HG02938 (cell line): ENCODE measurements at regions not wholly inside any gene's neighbourhood (a gene's known extent, or its start where the extent isn't known, plus 50 kb on each side); places are given as distances from the start of the nearest gene placed in this dataset.

Experiments
- ATAC-seq: cut with Tn5 transposase; IDR thresholded peaks from one replicate; pipeline ENCODE4 v1.9.1; 2021; ENCODE audit warnings: mild to moderate bottlenecking, moderate library complexity; ENCODE audit not compliant: unreplicated experiment

DNA sequence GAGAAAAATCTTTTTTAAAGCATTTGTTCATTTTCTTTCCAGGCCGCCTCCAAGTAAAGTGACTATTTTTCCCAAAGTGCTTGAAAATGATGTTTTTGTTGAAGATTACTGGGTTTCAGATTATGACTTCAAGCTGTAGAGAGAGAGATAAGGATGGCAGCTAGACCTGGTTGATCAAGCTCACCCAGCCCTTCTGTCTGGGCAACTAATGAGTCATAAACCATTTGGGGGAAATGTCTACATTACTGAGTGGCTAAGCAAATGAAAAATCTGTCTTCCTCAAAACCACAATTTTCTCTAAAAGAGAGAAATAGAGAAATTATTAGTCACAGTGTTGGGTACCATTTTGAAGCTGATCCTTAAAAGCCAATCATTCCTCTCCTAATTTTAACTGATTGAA lies 355.4 kb upstream of the CPEB2 start:
- no peak for ATAC-seq

DNA sequence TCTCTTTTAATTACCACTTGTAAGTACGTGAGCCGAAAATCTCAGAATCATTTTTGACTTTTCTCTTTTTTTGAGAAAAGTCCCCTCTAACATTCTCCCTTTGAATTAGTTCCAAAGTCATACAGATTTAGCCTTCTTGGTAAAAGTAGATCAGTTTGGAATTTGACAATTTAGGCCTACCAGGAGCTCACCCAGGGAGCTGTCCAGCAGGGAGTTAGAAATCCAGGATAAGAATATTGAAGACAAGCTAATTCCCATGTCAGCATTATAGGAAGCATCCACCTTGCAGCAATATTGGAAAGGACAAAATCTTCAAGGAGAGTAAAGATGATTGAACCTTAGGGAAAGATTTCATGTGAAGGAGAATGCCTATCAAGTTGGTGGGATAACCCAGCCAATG lies 352.2 kb upstream of the CPEB2 start:
- no peak for ATAC-seq

DNA sequence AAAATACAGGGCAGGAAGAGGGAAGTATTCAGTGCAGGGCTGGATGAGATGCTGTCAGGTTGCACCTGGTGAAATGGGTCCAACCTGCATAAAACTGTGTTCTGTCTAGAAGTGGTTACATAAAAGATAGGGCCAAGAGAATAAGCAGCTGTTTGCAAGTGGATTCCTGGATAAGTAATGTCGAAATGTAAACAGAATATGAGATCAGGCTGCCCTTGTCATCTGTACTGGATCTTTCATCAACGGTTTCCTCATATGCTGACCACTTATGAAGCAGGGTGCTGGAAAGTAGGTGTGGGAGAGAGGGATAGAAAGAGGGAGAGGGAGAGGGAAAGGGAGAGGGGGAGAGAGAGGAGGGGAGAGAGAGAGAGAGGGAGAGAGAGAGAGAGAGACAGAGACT lies 349.8 kb upstream of the CPEB2 start:
- no peak for ATAC-seq

DNA sequence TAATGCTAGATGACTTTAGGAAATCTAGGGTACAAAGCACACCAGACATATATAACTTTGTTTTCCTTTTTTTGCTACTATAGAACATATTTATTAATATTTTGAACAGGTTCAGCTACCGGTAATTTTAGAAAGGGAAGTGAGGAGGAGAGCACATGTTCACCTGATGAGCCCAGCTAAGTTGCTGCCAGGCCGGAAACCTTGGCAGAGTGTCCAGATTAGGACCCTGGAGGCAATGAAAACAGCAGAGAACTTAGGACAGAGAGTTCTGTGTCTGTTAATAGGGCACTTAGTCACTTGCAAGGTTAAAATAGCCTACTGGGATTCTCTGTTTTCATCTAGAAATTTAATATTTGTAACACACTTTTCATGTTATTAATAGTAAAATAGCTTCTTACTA lies 348.9 kb upstream of the CPEB2 start:
- no peak for ATAC-seq

DNA sequence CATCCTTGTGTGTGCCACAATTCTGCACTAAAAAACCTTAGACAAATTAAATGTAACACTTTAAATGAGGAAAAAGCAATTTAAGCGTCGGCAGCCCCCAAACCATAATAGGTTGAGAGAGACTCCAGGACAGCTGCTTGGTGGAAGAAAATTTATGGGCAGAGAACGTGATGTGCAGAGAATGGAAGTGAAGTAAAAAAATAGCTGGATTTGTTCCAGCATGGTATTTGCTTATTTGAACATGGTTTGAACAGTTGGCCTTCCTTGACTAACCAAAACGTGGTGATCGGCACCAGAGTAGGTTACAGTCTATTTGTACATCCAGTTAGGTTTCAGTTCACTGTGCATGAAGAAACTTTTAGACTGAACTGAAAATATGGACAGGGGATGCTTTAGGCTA lies 343.0 kb upstream of the CPEB2 start:
- ATAC-seq, result no peak

DNA sequence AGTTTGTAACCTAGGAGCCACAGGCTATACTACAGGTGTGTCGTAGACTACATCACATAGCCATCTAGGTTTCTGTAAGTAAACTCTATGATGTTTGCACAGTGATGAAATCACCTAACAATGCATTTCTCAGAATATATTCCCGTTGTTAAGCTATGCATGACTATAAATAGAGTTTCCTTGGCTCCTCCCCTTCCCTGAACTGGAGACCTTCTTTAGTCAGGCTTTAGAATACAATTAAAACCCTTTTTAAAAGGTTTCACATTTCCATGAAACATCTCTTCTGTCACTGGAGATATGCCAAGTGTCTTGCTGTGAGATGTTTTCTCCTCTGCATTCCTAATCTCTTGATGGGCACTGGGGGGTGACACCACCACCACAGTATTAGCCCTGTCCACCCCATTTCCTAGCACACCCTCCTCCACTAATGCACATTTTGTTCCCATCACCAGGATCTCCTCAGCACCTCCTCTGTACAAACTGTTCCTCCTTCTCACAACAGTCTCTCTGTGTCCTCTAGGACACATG lies 334.6 kb upstream of the CPEB2 start:
- no peak for ATAC-seq

DNA sequence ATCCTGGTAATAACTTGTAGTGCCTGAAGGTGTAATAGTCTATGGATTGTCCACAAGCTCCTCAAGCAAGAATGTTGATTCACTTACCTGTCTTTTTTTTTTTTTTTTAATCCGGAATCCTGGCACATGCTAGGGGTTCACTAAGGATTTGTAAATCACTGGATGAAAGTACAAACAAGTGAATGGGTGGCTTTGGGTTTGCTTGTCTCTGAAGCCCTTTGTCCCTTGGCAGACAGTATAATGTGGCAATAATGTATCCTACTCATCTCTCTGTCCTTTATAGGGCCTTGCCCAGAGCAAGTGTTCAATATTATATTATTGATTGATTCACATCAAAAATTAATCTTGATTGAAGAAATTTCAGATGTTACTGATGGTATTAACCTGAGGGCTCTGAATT lies 334.0 kb upstream of the CPEB2 start:
- ATAC-seq, result no peak

DNA sequence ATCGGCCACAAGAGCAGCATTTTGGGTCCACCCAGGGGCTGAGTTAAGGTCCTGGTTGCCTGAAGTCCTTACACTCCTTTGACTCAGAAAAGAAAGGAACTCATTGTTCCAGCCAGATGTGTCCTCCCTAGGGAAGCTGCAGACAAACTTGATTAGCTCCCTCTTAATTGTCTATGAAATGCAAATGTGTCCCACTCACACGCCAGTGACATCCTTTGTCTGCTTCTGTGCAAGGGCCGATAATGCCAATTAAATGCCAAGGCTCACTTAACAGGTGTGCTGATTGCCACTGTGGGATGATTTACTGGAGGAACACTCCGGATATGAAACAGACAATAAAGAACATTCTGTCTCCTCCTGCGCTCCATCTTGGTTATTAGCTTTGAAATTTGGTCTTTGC lies 332.9 kb upstream of the CPEB2 start:
- ATAC-seq, result no peak

DNA sequence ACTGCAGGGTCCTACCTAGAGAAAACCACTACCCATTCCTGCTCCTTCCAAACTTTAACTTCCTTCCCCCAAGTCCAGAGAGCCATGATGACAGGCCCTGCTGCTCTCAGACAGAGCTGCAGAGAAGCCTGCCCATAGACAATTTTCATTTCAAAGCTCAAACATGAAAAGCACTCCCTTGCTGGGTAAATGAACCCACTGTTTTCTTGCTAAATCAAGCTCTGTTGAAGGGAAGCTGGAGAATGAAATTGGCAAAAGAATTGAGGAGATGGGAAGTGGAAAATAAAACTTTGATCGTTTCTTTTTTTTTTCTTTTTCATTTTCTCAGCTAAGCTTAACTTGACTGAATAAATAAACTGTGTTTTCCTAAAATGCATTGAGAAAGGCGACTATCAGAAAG lies 331.1 kb upstream of the CPEB2 start:
- no peak for ATAC-seq

DNA sequence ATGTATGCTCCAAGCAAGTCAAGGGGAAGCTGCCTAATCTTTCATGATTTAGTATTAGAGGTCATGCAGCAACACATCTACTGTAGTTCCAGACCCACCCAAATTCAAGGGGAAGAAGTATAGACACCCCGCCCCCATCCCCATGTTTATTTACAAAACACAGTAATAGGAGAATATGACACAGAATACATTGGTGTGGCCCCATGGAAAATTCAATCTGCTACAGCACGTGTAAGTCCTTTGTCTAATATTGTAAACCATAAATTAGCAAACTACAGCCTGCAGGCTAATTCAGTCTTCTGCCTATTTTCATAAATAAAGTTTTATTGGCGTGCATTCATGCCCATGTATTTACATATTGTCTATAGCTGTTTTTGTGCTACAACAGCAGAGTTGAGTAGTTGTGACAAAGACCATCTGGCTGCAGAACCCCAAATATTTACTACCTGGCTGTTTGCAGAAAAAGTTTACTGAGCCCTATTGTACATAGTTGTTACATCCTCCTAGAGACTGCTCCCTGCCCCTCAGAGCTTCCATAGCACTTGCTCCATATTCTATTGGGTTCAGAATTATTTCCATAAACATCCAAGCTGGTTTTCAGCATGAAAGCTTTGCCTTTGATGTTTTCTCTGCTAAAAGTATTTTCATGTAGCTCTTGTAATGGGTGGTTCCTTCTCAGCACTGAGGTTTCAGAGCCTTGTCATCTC lies 326.8 kb upstream of the CPEB2 start:
- no peak for ATAC-seq

DNA sequence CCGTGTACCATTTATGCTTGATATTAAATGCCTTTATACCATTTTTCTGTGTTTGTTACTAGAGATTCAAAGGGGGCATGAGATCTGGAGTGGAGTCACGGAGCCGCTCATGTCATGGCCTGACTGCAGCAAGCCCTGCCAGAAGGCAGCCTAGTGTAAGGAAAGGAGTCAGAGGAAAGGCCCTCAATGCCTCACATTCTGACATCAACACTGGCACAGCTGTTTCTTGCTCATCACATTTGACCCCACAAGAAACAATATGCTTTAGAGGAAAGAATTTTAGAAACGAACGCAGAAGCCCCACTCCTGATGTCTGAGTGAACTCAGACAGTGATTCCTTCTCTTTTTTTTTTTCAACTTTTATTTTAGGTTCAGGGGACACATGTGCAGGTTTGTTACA lies 322.4 kb upstream of the CPEB2 start:
- ATAC-seq, result no peak

DNA sequence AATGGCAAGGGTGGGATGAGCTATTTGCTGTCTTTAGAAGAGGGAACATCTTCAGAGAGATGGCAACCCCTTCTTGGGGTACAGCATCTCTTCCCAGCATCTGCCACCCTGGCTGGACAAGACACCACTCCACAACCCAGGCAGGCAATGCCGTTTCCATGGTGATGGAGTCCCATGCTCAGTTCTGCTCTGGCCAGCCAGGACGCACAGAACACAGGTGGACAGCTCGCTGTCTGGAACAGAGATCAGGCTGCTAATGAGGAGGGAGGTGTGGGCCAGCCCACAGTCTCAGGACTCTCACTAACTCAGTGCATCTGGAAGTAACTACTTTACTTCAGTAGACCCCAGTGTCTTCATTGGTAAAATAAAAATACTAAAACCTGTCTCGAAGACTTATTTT lies 321.0 kb upstream of the CPEB2 start:
- ATAC-seq, result no peak

DNA sequence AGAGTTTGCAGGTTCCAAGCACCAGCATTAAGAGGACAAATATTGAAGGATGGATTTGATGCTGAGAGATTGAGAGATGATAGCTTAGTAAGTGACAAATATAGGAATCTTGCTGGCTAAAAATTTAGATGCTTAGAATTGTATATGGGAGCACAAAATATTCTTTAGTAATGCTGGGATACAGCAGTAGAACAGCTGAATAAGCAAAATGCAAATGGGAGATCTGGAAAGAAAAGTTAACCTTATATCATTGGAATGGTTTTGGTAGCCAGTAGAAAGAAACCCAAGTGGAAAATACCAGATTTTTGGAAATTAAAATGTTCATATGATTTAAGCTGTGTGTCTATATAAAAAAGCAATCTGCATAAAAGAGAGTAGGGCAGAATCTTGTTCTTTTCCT lies 308.6 kb upstream of the CPEB2 start:
- no peak for ATAC-seq

DNA sequence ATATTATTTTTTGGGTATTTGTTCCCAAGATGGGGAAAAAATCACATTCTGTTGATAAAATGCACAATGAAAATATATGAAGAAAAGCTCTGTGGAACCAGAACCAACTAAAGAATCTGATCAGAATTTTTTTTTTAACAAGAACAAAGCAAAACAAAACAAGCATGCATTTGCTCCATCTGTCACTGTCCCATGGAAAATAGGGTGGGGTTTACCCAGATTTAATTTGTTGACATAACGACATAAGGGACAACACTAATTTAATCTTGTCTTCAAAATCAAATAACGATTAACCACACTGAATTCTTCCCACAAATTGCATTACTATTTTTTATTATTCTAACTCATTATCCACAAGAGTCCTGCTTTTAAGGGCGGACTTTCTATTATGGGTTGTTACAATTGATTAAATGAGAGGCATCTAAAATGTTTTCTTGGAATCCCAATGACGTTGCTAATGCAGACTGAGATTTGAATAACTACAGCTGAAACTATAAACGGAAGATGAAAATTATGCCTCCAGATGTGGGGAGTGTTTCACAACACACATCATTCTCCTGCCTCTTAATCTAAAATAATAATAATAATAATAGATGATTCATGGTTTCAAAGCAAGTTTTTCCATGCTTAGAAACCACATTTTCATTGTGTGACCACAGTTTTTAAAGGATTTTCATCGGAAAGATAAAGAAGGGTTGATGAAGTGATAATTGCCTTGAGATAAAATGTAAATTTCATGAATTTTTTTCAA lies 307.0 kb upstream of the CPEB2 start:
- ATAC-seq, result no peak

DNA sequence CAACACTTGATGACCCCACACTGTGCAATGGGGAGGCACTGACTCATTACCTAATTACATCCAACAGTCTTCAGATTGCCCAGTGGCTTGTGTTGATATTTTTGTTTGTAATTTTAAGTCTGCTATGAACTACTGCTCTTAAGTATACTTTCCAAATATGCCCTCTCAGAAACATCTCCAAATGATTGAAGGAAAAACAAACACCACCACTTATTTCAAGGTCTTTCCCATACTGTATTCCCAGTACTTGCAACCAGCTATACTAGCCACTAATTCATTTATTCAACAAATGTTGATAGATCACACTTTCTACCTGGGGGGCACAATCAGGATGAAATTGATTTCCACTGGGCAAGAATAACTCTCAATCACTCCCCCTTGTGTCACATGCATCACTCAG lies 302.2 kb upstream of the CPEB2 start:
- no peak for ATAC-seq

DNA sequence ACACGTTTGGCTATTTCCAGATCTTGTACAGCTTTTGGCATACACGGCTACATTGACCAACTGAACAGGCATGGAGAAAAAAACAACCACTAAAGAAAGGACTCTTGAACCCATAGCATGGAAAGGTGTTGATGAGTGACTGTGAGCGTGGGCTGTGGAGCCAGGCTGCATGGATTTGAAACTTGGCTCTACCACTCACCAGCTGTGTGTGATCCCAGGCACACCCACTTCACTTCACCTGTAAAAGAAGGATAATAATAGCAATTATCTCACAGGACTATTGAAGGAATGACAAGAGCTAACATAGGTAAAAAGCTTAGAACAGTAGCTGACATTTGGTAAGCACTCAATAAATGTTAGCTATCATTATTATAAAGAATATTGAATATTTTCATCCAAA lies 301.7 kb upstream of the CPEB2 start:
- ATAC-seq, result no peak

DNA sequence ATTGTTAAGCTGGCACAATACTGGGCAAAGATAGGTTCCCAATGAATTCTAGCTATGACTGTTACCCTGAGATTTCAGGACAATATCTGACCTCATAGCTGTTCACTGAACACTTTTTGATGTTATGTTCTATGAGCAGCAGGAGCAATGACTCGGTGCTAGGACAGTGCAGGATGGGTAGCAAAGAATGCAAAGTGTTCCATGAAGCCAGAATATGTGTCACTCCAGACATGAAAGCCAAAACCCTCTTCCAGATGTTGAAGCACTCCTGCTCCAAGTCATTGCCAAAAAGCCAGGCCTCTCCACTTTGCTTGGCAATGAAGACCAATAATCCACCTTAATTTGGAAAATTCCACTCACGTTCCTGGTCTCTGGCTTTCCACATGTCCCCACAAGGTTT lies 300.9 kb upstream of the CPEB2 start:
- ATAC-seq, result no peak

DNA sequence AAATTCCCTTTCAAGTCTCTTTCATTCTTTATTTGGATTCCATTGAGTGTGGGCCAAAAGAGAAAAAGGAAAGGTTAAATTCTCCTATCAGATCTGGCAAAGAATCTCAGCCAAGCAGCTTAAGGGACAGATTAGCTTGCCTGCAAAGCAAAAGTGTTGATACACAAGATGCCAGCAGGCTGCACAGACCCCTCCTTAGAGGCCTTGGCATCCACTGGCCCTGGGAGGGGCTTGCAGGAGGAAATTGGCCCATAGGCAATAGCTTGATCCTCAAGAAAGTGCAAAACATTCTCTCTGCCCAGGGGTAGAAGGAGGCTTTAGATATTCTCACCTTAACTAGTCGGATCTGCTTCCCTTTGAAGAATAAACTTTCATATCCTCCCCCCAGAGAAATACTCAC lies 300.4 kb upstream of the CPEB2 start:
- no peak for ATAC-seq

DNA sequence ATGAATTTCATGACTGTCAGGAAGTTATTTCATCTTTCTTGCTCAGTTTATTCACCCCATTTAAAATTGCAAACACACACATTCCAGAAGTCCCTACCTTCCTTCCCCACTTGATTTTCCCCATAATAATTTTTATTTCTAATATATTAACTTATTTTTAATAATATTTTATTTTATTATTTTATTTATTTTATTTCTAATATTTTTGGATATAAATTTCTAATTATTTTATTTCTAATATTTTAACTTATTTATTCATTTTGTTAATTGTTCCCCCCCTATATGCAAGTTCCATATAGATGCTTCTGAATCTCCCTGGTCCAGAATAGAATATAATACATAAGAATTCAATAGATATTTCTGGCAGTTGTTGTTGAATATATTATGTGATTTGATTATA lies 293.7 kb upstream of the CPEB2 start:
- ATAC-seq, result no peak

DNA sequence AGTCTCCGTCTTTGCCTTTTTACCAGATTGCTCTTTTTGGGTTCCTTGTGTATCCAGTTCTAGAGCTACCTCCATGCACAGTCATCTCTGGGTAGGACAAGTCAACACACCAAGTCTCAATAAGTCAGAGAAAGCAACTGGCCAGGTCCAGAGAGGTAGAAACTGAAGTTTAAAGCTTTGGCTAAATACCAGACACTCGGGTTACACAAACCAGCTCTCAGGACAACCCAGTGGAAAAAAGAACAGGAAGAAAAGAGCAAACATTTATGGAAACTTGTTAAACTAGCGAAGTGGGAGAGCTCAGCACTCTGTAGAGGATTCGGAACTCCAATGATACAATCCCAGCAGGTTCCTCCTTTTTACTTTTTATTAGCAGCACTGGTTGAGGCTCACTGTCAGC lies 291.0 kb upstream of the CPEB2 start:
- ATAC-seq, result no peak

DNA sequence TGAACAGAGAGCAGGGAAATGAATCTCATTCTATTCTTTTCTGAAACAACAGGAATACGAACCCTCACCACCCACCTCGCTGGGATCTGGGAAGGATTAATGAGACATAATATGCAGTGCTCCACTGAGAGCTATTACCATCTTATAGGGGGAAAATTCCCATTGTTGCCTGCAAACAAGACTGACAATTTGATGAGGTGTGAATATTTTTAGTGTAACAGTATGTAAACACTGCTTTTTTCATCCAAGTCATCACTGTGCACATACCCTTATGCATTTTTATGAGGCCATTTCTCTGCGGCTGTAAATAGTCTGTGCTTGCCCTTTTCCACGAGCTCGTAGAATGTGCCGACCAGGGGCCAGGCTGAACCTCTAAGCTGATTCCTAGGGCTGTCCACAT lies 285.6 kb upstream of the CPEB2 start:
- ATAC-seq, result no peak

DNA sequence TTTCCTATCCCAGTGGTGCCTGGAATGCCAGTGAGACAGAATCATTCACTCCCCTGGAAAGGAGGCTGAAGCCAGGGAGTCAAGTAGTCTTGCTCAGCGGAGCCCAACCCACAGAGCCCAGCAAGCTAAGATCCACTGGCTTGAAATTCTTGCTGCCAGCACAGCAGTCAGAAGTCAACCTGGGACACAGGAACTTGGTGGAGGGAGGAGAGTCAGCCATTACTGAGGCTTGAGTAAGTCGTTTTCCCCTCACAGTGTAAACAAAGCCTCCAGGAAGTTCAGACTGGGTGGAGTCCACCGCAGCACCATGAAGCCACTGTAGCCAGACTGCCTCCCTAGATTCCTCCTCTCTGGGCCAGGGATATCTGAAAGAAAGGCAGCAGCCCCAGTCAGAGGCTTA lies 283.2 kb upstream of the CPEB2 start:
- no peak for ATAC-seq

DNA sequence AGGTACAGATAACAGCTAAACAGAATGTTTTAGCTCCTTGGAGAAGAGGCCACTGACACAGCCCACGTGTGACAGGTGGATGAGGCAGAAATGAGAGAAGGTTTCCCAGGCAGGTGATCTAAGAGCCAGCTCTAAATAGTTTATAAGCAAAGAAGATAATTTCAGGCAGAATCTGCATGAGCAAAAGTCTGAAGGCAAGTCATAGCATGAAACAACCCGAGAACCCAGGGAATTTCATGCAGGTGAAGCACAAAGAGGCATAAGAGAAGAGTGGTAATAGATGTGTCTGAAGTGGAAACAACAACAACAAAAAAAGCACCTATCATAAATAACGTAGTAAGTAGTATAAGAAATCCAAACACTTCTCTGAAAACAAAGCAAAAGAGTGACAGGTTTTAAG lies 275.8 kb upstream of the CPEB2 start:
- ATAC-seq, result peak; percentile 10
